IPS-18c (cell line): ENCODE measurements at regions not wholly inside any gene's neighbourhood (a gene's known extent, or its start where the extent isn't known, plus 50 kb on each side); places are given as distances from the start of the nearest gene placed in this dataset.

Experiments used
- H3K4me3 ChIP-seq: 2 replicates; pipeline ENCODE4 v1.7.0; 2013; ENCODE audit warnings: low read depth, mild to moderate bottlenecking, low read length, moderate library complexity; ENCODE audit not compliant: insufficient read depth
- H3K9me3 ChIP-seq: one replicate; pipeline ENCODE4 v1.6.1; 2013; ENCODE audit warnings: mild to moderate bottlenecking, low read length, moderate library complexity; ENCODE audit not compliant: control insufficient read depth, insufficient read depth

- H3K4me3 ChIP-seq, result no peak overlapping the region
- no peaks in the 10 kb centered on the region for H3K9me3 ChIP-seq
Measured at GRCh38 chr11:70851907-70852306, 400.5 kb downstream of the SHANK2 start.

- Histone ChIP-seq H3K4me3 (no peak overlapping the region), H3K9me3 (no peaks in the 10 kb centered on the region)
Measured at GRCh38 chr11:70853068-70853769, 399.2 kb downstream of the SHANK2 start.

GRCh38 chr11:70853770-70854108, 398.6 kb downstream of the SHANK2 start:
- no peaks in the 10 kb centered on the region for H3K9me3 ChIP-seq
- no peak overlapping the region for H3K4me3 ChIP-seq

GRCh38 chr11:70854201-70854600, 398.2 kb downstream of the SHANK2 start:
- H3K4me3 ChIP-seq, result no peak overlapping the region
- no peaks in the 10 kb centered on the region for H3K9me3 ChIP-seq

- no peak overlapping the region for H3K4me3 ChIP-seq
- no peaks in the 10 kb centered on the region for H3K9me3 ChIP-seq
Measured at GRCh38 chr11:70854901-70855556, 397.3 kb downstream of the SHANK2 start.

- no peak overlapping the region for H3K4me3 ChIP-seq
- H3K9me3 ChIP-seq, result no peaks in the 10 kb centered on the region
Measured at GRCh38 chr11:70857894-70858293, 394.5 kb downstream of the SHANK2 start.

- Histone ChIP-seq H3K4me3 (no peak overlapping the region), H3K9me3 (no peaks in the 10 kb centered on the region)
Measured at GRCh38 chr11:70859180-70859579, 393.2 kb downstream of the SHANK2 start.

- Histone ChIP-seq H3K4me3 (no peak overlapping the region), H3K9me3 (no peaks in the 10 kb centered on the region)
Measured at GRCh38 chr11:70860888-70861287, 391.5 kb downstream of the SHANK2 start.

- Histone ChIP-seq H3K9me3 (no peaks in the 10 kb centered on the region), H3K4me3 (no peak overlapping the region)
Measured at GRCh38 chr11:70861559-70861958, 390.8 kb downstream of the SHANK2 start.

- Histone ChIP-seq H3K9me3 (no peaks in the 10 kb centered on the region), H3K4me3 (no peak overlapping the region)
Measured at GRCh38 chr11:70862093-70862492, 390.3 kb downstream of the SHANK2 start.

- no peak overlapping the region for H3K4me3 ChIP-seq
- no peaks in the 10 kb centered on the region for H3K9me3 ChIP-seq
Measured at GRCh38 chr11:70863186-70863585, 389.2 kb downstream of the SHANK2 start.

GRCh38 chr11:70863993-70864392, 388.4 kb downstream of the SHANK2 start:
- Histone ChIP-seq H3K4me3 (no peak overlapping the region), H3K9me3 (no peaks in the 10 kb centered on the region)

- H3K9me3 ChIP-seq, result no peaks in the 10 kb centered on the region
Measured at GRCh38 chr11:70865356-70865755, 387.0 kb downstream of the SHANK2 start.

GRCh38 chr11:70866834-70867233, 385.5 kb downstream of the SHANK2 start:
- no peak overlapping the region for H3K4me3 ChIP-seq
- H3K9me3 ChIP-seq, result no peaks in the 10 kb centered on the region

More at GRCh38 chr11:70865356-70865755, 387.0 kb downstream of the SHANK2 start:
- no peak overlapping the region for H3K4me3 ChIP-seq

GRCh38 chr11:70867281-70868047, 384.9 kb downstream of the SHANK2 start:
- H3K9me3 ChIP-seq, result no peaks in the 10 kb centered on the region
- no peak overlapping the region for H3K4me3 ChIP-seq

GRCh38 chr11:70868341-70868885, 384.0 kb downstream of the SHANK2 start:
- peaks cover 2% of the 10 kb centered on the region for H3K9me3 ChIP-seq
- H3K4me3 ChIP-seq, result no peak overlapping the region

- peaks cover 2% of the 10 kb centered on the region for H3K9me3 ChIP-seq
Measured at GRCh38 chr11:70869054-70869453, 383.3 kb downstream of the SHANK2 start.

GRCh38 chr11:70871881-70872280, 380.5 kb downstream of the SHANK2 start:
- Histone ChIP-seq H3K9me3 (peaks cover 2% of the 10 kb centered on the region), H3K4me3 (no peak overlapping the region)

More at GRCh38 chr11:70869054-70869453, 383.3 kb downstream of the SHANK2 start:
- no peak overlapping the region for H3K4me3 ChIP-seq
